Prostate gland (tissue), 2 donors: ENCODE measurements at regions not wholly inside any gene's neighbourhood (a gene's known extent, or its start where the extent isn't known, plus 50 kb on each side); places are given as distances from the start of the nearest gene placed in this dataset.

Source experiments
- DNase-seq: peaks from one replicate; pipeline ENCODE4 v3.0.0-alpha.2; 2019; ENCODE audit warnings: low spot score
- H3K27ac ChIP-seq, 2 donors: fragments of 200-600 bp; sonication (generic); 2 replicates each; pipeline ENCODE4 v1.5.1; 2017 to 2019
- H3K27me3 ChIP-seq: fragments of 200-600 bp; sonication (generic); replicated peaks from 2 replicates; pipeline ENCODE4 v1.5.1; 2019; ENCODE audit not compliant: insufficient read depth
- H3K36me3 ChIP-seq, 2 donors: fragments of 200-600 bp; sonication (generic); 1 replicate in 1 of 2; 2 replicates in 1 of 2; pipeline versions ENCODE4 v1.5.1 to v1.8.1; 2017 to 2019
- H3K4me1 ChIP-seq: fragments of 200-600 bp; sonication (generic); replicated peaks from 2 replicates; pipeline ENCODE4 v1.5.1; 2019
- H3K4me3 ChIP-seq, 2 donors: fragments of 200-600 bp; sonication (generic); 2 replicates each; pipeline ENCODE4 v1.5.1; 2017 to 2019
- H3K9me3 ChIP-seq: fragments of 200-600 bp; sonication (generic); 2 replicates; pipeline ENCODE4 v1.5.1; 2017
- POLR2A ChIP-seq: fragments of 450-650 bp; IDR thresholded peaks from one replicate; pipeline ENCODE4 v1.6.1; 2016; ENCODE audit warnings: antibody characterized with exemption, mild to moderate bottlenecking
- POLR2AphosphoS5 ChIP-seq: sonication (generic); formaldehyde crosslinking; IDR thresholded peaks from one replicate; pipeline ENCODE4 v1.6.1; 2017; ENCODE audit warnings: antibody characterized with exemption
- WGBS: methylation state at CpG from one replicate; pipeline ENCODE4 v1.1.5; 2018; 5-methylcytosine and 5-hydroxymethylcytosine counted together
- intact Hi-C: fragments of 100-400 bp; cut with DNase I; formaldehyde crosslinking; loops from one replicate; pipeline ENCODE4 v1.14.2; 2022
- TF ChIP-seq, protein P1 (sequence below), 4 experiments: fragments of 200-600 bp in 2 of 4; fragments of 450-650 bp in 2 of 4; sonication (generic) in 2 of 4; IDR thresholded peaks; 1 replicate in 3 of 4; 2 replicates in 1 of 4; pipeline ENCODE4 v1.5.1; 2016 to 2019; ENCODE audit warnings: antibody characterized with exemption in 4 of 4, mild to moderate bottlenecking in 2 of 4, moderate library complexity in 2 of 4

DNA sequence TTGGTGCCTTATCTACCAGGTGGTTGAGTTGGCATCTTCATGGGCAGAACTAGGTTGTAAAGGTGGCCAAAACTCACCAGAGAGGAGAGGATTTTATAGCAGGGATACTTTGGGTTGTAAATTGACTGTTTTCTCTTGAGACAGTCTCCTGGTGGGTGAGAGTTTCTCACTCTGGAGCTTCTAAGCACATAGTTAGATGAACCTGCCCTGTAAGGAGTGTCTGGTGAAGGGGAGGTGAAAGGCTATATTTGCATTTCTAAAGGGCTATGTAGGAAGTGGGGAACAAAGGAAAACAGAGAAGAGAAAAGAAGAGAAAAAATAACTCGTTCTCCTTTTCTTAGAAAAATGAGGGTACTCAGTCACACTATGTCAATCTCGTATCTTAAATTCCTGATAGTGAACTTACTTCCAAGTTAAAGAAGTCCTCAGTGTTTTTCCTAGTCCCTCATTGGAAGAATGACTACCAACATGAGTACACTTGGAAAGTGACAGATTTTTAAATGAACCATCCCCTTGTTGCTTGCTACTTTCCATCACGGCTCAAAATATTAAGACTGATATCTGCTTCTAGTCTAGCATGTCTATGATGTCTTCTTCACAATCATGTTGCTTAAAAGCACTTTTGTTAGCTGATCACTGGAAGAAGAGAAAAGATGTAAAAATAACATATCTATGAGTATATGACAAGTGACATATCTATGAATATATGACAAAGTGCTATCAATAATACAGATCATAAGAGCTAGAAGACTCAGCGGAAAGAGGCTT is 113.8 kb upstream of the P2RY1 start:
- Histone ChIP-seq H3K4me3 (no peak overlapping the region), H3K27ac (no peak overlapping the region), H3K27me3 (peaks cover 2% of the 10 kb centered on the region), H3K9me3 (no peaks in the 10 kb centered on the region), H3K36me3 (no peaks in the 10 kb centered on the region), H3K4me1 (no peaks in the 10 kb centered on the region)
- DNase-seq = no peak
- WGBS = 80% methylated on average over 4 of the region's 4 CpGs
- intact Hi-C loops = no loop called here
- TF ChIP-seq, protein P1, sequence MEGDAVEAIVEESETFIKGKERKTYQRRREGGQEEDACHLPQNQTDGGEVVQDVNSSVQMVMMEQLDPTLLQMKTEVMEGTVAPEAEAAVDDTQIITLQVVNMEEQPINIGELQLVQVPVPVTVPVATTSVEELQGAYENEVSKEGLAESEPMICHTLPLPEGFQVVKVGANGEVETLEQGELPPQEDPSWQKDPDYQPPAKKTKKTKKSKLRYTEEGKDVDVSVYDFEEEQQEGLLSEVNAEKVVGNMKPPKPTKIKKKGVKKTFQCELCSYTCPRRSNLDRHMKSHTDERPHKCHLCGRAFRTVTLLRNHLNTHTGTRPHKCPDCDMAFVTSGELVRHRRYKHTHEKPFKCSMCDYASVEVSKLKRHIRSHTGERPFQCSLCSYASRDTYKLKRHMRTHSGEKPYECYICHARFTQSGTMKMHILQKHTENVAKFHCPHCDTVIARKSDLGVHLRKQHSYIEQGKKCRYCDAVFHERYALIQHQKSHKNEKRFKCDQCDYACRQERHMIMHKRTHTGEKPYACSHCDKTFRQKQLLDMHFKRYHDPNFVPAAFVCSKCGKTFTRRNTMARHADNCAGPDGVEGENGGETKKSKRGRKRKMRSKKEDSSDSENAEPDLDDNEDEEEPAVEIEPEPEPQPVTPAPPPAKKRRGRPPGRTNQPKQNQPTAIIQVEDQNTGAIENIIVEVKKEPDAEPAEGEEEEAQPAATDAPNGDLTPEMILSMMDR (IDR thresholded peaks at IDR 0.05) = no peak
- TF ChIP-seq POLR2AphosphoS5 = no peak
- TF ChIP-seq POLR2A = no peak

DNA sequence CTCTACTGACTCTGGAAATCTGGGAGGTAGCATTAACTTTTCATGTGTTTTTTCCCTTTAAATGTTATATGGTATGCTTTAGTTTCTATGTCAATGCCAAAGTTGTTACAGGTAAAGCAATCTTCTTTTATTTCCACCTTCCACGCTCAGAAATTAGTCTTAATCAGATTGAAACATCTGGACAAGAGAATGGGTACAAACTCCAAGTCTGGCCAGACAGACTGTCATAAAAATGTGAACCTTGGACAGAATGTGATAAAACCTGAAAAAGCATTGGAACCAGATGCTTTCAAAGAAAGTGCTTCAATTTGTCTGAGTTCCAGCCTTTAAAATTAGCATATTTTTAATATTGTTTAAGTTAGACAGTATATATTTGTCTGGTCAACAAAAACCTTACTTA is 110.7 kb upstream of the P2RY1 start:
- Histone ChIP-seq H3K27me3 (peaks cover under 1% of the 10 kb centered on the region), H3K9me3 (no peaks in the 10 kb centered on the region), H3K4me3 (no peak overlapping the region), H3K36me3 (no peaks in the 10 kb centered on the region), H3K27ac (no peak overlapping the region), H3K4me1 (no peaks in the 10 kb centered on the region)
- TF ChIP-seq POLR2A (no peak), POLR2AphosphoS5 (no peak)
- TF ChIP-seq, protein P1 (IDR thresholded peaks at IDR 0.05) = no peak
- intact Hi-C loops = no loop called here
- WGBS = 61% methylated on average over 1 of the region's 1 CpG
- DNase-seq = no peak

DNA sequence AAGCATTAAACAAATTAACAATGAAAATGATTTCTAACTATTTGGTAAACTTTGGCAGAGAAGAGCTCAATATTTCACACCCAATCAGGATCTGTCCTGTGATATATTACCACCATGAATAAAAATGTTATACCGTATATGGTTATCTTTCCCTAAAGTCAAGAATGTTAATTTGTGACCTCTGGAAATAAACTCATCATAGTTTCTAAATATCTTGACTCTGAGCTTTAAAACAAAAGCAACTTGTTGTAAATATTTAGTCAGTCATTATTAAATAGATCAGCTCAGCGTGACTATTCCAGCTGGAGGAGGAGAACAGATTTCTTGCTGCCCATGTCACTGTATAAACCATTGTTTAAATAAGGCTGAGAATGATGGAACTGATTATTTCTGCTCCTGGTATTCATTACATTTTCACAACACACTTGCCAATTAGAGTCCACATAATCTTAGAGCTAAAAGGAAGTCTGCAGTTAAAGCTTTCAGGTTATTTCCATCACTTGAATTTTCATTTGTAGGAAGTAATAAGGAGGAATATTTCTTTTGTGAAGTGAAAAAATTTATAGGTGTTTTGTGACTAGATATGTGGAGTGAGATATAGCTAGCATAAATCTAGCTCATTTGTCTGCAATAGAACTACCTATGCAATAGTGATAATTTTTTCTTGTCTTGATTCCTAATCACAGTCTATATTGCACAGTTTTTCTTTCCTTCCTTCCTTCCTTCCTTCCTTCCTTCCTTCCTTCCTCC is 106.5 kb upstream of the P2RY1 start:
- Histone ChIP-seq H3K36me3 (no peaks in the 10 kb centered on the region), H3K4me1 (no peaks in the 10 kb centered on the region), H3K4me3 (no peak overlapping the region), H3K9me3 (no peaks in the 10 kb centered on the region), H3K27me3 (no peaks in the 10 kb centered on the region), H3K27ac (no peak overlapping the region)
- TF ChIP-seq, protein P1 (IDR thresholded peaks at IDR 0.05) = no peak
- TF ChIP-seq POLR2AphosphoS5 (no peak), POLR2A (no peak)
- intact Hi-C loops = no loop called here
- DNase-seq = no peak
- 36% methylated on average over 2 of the region's 2 CpGs for WGBS

DNA sequence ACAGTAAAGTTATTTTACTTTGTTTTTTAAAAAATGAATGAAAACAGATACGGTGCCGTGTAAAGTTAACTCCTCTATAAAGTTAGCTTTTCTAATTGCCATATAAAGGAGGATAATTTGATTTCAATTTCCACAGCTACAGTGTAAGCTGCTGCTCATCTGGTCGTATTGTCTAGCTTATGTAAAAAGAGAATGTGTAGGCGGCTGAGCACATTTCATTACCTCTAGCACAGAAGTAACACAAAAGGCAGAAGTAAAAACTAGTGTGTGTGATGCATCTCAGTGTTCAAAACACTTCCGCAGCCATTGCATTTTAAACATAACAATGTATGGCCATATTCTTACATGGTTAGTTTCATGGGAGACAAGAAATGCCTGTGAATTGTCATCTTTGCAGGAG is 105.0 kb upstream of the P2RY1 start:
- Histone ChIP-seq H3K4me1 (no peaks in the 10 kb centered on the region), H3K27me3 (no peaks in the 10 kb centered on the region), H3K4me3 (no peak overlapping the region), H3K27ac (no peak overlapping the region), H3K36me3 (no peaks in the 10 kb centered on the region), H3K9me3 (no peaks in the 10 kb centered on the region)
- TF ChIP-seq POLR2A = no peak
- TF ChIP-seq, protein P1 (IDR thresholded peaks at IDR 0.05) = no peak
- TF ChIP-seq POLR2AphosphoS5 = no peak
- no peak for DNase-seq
- intact Hi-C loops = no loop called here
- WGBS = 89% methylated on average over 5 of the region's 5 CpGs

DNA sequence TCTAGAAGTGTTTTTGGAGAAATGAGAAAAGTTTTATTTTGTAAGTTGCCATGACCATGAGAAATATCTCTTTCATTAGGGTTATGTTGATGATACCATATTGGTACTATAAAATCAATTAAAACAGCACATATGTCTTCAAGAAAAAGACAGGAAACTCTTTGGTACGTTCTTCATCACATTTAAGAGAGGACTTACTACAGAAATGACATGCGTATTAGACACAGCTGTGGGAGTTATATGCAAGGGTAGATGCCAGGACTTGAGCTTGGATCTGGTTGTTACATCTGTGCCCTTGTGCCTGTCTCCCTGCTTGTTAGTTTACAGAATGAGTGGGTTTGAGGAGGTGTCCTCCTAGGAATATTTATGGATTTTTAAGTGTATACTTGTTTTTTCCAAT is 103.4 kb upstream of the P2RY1 start:
- TF ChIP-seq POLR2AphosphoS5 = no peak
- TF ChIP-seq, protein P1 (IDR thresholded peaks at IDR 0.05) = no peak
- no peaks in the 10 kb centered on the region for H3K27me3 ChIP-seq
- DNase-seq = no peak
- no peaks in the 10 kb centered on the region for H3K4me1 ChIP-seq
- no peaks in the 10 kb centered on the region for H3K36me3 ChIP-seq
- no peaks in the 10 kb centered on the region for H3K9me3 ChIP-seq
- 91% methylated on average over 2 of the region's 2 CpGs for WGBS
- no peak overlapping the region for H3K4me3 ChIP-seq
- no peak overlapping the region for H3K27ac ChIP-seq
- intact Hi-C loops = no loop called here
